ENCODE measurements at regions not wholly inside any gene's neighbourhood (a gene's known extent, or its start where the extent isn't known, plus 50 kb on each side); places are given as distances from the start of the nearest gene placed in this dataset.

- ATAC-seq = no peak
- TF ChIP-seq ARNTL (CRISPR knock-in tag; IDR thresholded peaks at IDR 0.05; ENCODE audit: borderline replicate concordance, low read depth) (no peak), TCF4 (CRISPR knock-in tag; IDR thresholded peaks at IDR 0.05; ENCODE audit: borderline replicate concordance) (no peak), ZFP30 (CRISPR knock-in tag; IDR thresholded peaks at IDR 0.05) (no peak), ZFP3 (CRISPR knock-in tag; IDR thresholded peaks at IDR 0.05) (no peak), PPARA (CRISPR knock-in tag; IDR thresholded peaks at IDR 0.05; ENCODE audit: borderline replicate concordance) (no peak), CREB5 (CRISPR knock-in tag; IDR thresholded peaks at IDR 0.05; ENCODE audit: low read depth) (no peak), ZNF70 (CRISPR knock-in tag; IDR thresholded peaks at IDR 0.05) (no peak), PATZ1 (CRISPR knock-in tag; IDR thresholded peaks at IDR 0.05; ENCODE audit: borderline replicate concordance) (no peak), ZNF565 (CRISPR knock-in tag; conservative IDR thresholded peaks at IDR 0.05; ENCODE audit: low read depth) (no peak), CSRNP3 (CRISPR knock-in tag; IDR thresholded peaks at IDR 0.05) (no peak), SNAI2 (CRISPR knock-in tag; IDR thresholded peaks at IDR 0.05) (no peak), ZNF8 (CRISPR knock-in tag; IDR thresholded peaks at IDR 0.05) (no peak), TOX (CRISPR knock-in tag; IDR thresholded peaks at IDR 0.05; ENCODE audit: borderline replicate concordance) (no peak), ZC3H10 (CRISPR knock-in tag; IDR thresholded peaks at IDR 0.05) (no peak), POU6F1 (CRISPR knock-in tag; IDR thresholded peaks at IDR 0.05; ENCODE audit: borderline replicate concordance, low read depth) (no peak)
Measured at GRCh38 chr6:134397676-134398075, 79.8 kb upstream of the SGK1 start.

GRCh38 chr6:134394905-134395304 is 77.0 kb upstream of the SGK1 start:
- TF ChIP-seq TCF4 (CRISPR knock-in tag; IDR thresholded peaks at IDR 0.05; ENCODE audit: borderline replicate concordance) (no peak), ESRRG (CRISPR knock-in tag; IDR thresholded peaks at IDR 0.05) (no peak)
- no peak for ATAC-seq

GRCh38 chr6:134394208-134394607 is 76.3 kb upstream of the SGK1 start:
- no peak for TF ChIP-seq CSRNP3 (CRISPR knock-in tag; IDR thresholded peaks at IDR 0.05)
- TF ChIP-seq ESRRG (CRISPR knock-in tag; IDR thresholded peaks at IDR 0.05) = no peak
- TF ChIP-seq PATZ1 (CRISPR knock-in tag; IDR thresholded peaks at IDR 0.05; ENCODE audit: borderline replicate concordance) = no peak
- TF ChIP-seq SNAI2 (CRISPR knock-in tag; IDR thresholded peaks at IDR 0.05) = no peak
- no peak for TF ChIP-seq ZNF70 (CRISPR knock-in tag; IDR thresholded peaks at IDR 0.05)
- no peak for TF ChIP-seq CREB5 (CRISPR knock-in tag; IDR thresholded peaks at IDR 0.05; ENCODE audit: low read depth)
- no peak for TF ChIP-seq RARB (CRISPR knock-in tag; IDR thresholded peaks at IDR 0.05)
- TF ChIP-seq TSHZ2 (CRISPR knock-in tag; IDR thresholded peaks at IDR 0.05) = no peak
- TF ChIP-seq ZFP30 (CRISPR knock-in tag; IDR thresholded peaks at IDR 0.05) = no peak
- no peak for TF ChIP-seq ARNTL (CRISPR knock-in tag; IDR thresholded peaks at IDR 0.05; ENCODE audit: borderline replicate concordance, low read depth)
- no peak for TF ChIP-seq PPARA (CRISPR knock-in tag; IDR thresholded peaks at IDR 0.05; ENCODE audit: borderline replicate concordance)
- TF ChIP-seq ZFP3 (CRISPR knock-in tag; IDR thresholded peaks at IDR 0.05) = no peak
- TF ChIP-seq BACH2 (CRISPR knock-in tag; IDR thresholded peaks at IDR 0.05; ENCODE audit: borderline replicate concordance) = no peak
- TF ChIP-seq TOX (CRISPR knock-in tag; IDR thresholded peaks at IDR 0.05; ENCODE audit: borderline replicate concordance) = no peak
- no peak for TF ChIP-seq CSDC2 (CRISPR knock-in tag; IDR thresholded peaks at IDR 0.05)
- TF ChIP-seq ISL1 (CRISPR knock-in tag; IDR thresholded peaks at IDR 0.05) = no peak
- no peak for ATAC-seq

Data from SK-N-SH treated with all-trans-retinoic acid at 6 μM for 48 hours (cell line).